Subcutaneous abdominal adipose tissue (tissue), 5 donors: ENCODE measurements at regions not wholly inside any gene's neighbourhood (a gene's known extent, or its start where the extent isn't known, plus 50 kb on each side); places are given as distances from the start of the nearest gene placed in this dataset.
"Not testable (repeated sequence)": the region's sequence is repeated elsewhere in the genome, so short reads cannot be mapped to it uniquely, and the experiment has no call there.

Source experiments
- H3K27ac ChIP-seq: one replicate; pipeline ENCODE4 v1.7.0; 2013; ENCODE audit warnings: low read depth, mild to moderate bottlenecking, inconsistent platforms, low read length, moderate library complexity
- H3K27me3 ChIP-seq, 5 donors: one replicate each; pipeline ENCODE4 v1.7.0; 2013; ENCODE audit warnings: low read length in 5 of 5, inconsistent platforms in 1 of 5; ENCODE audit not compliant: control insufficient read depth in 5 of 5, insufficient read depth in 4 of 5
- H3K36me3 ChIP-seq, 5 donors: one replicate each; pipeline ENCODE4 v1.7.0; 2013; ENCODE audit warnings: low read length in 5 of 5; ENCODE audit not compliant: control insufficient read depth in 5 of 5, insufficient read depth in 5 of 5
- H3K4me1 ChIP-seq, 5 donors: one replicate each; pipeline ENCODE4 v1.7.0; 2013; ENCODE audit warnings: low read length in 5 of 5, mild to moderate bottlenecking in 3 of 5, moderate library complexity in 1 of 5; ENCODE audit not compliant: control insufficient read depth in 5 of 5, insufficient read depth in 5 of 5
- H3K4me3 ChIP-seq, 5 donors: one replicate each; pipeline ENCODE4 v1.7.0; 2013; ENCODE audit warnings: low read length in 5 of 5, low read depth in 1 of 5
- H3K9ac ChIP-seq, 5 donors: one replicate each; pipeline ENCODE4 v1.7.0; 2013; ENCODE audit warnings: low read length in 5 of 5, mild to moderate bottlenecking in 4 of 5, moderate library complexity in 3 of 5
- H3K9me3 ChIP-seq, 5 donors: one replicate each; pipeline ENCODE4 v1.7.0; 2013; ENCODE audit warnings: low read length in 5 of 5; ENCODE audit not compliant: control insufficient read depth in 5 of 5
- donor health status: healthy.
- donor health status: healthy.
- donor health status: healthy.
- donor health status: healthy.
- donor health status: healthy.

DNA sequence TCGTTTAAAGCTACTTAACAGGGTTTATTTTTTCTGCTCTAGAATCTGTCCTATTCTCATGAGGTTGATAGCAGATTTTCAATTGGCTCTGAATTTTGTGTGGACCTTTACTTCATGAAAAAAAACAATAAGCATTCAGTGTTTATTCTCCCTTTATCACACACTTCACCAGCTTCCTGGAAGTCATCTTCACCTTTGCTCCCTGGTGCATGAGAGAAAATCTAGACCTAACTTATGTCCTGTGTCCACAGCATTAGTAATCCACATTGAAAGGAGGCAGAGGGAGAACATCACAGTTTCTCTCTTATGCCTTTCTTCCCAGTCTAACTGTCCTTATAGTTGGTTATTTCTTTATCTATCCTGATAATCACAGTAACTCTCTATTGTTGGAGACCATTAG, 316.1 kb downstream of the PTH2R start:
- H3K4me3 ChIP-seq = no peak overlapping the region
- no peak overlapping the region for H3K9ac ChIP-seq
- no peak overlapping the region for H3K27ac ChIP-seq
- peaks cover 0 to 3% (median 0%) of the 10 kb centered on the region in 5 donors for H3K9me3 ChIP-seq
- no peaks in the 10 kb centered on the region for H3K27me3 ChIP-seq
- no peaks in the 10 kb centered on the region for H3K4me1 ChIP-seq
- no peaks in the 10 kb centered on the region for H3K36me3 ChIP-seq

DNA sequence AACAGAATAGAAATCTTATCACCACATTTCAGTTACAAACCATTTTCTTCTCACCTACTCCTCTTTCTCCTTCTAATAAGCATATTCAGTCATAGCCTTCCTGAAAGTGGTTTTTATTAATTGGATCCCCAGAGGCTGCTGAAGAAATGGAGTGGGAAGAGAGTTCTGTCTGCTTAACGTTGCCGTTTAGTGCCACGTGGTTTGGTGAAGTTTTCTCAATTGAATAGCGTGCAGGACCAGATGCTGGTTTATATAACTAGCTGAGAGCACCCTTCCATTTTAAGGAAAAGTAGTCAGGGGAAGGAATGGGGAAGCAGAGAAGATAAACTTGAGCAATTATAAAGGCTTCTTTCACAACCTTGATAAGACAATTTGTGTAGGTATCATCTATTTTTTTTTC, 318.7 kb downstream of the PTH2R start:
- Histone ChIP-seq H3K27ac (no peak overlapping the region), H3K9ac (no peak overlapping the region), H3K9me3 (peaks cover 0 to 3% (median 0%) of the 10 kb centered on the region in 5 donors), H3K4me1 (no peaks in the 10 kb centered on the region), H3K36me3 (no peaks in the 10 kb centered on the region), H3K4me3 (no peak overlapping the region), H3K27me3 (no peaks in the 10 kb centered on the region)

GRCh38 chr2:208726242-208726641, 319.6 kb downstream of the PTH2R start:
- Histone ChIP-seq H3K4me3 (no peak overlapping the region), H3K4me1 (no peaks in the 10 kb centered on the region), H3K9me3 (peaks cover 0 to 3% (median 1%) of the 10 kb centered on the region in 5 donors), H3K36me3 (no peaks in the 10 kb centered on the region), H3K9ac (no peak overlapping the region), H3K27me3 (no peaks in the 10 kb centered on the region), H3K27ac (no peak overlapping the region)

DNA sequence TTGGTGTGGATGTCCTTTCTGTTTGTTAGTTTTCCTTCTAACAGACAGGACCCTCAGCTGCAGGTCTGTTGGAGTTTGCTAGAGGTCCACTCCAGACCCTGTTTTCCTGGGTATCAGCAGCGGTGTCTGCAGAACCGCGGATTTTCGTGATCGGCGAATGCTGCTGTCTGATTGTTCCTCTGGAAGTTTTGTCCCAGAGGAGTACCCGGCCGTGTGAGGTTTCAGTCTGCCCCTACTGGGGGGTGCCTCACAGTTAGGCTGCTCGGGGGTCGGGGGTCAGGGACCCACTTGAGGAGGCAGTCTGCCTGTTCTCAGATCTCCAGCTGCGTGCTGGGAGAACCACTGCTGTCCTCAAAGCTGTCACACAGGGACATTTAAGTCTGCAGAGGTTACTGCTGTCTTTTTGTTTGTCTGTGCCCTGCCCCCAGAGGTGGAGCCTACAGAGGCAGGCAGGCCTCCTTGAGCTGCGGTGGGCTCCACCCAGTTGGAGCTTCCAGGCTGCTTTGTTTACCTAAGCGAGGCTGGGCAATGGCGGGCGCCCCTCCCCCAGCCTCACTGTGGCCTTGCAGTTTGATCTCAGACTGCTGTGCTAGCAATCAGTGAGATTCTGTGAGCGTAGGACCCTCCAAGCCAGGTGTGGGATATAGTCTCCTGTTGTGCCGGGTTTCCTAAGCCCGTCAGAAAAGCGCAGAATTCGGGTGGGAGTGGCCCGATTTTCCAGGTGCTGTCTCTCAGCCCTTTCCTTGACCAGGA, 345.2 kb downstream of the PTH2R start:
- not testable (repeated sequence) for H3K36me3 ChIP-seq, H3K4me3 ChIP-seq, H3K9me3 ChIP-seq, H3K4me1 ChIP-seq, H3K27ac ChIP-seq, H3K9ac ChIP-seq, H3K27me3 ChIP-seq

DNA sequence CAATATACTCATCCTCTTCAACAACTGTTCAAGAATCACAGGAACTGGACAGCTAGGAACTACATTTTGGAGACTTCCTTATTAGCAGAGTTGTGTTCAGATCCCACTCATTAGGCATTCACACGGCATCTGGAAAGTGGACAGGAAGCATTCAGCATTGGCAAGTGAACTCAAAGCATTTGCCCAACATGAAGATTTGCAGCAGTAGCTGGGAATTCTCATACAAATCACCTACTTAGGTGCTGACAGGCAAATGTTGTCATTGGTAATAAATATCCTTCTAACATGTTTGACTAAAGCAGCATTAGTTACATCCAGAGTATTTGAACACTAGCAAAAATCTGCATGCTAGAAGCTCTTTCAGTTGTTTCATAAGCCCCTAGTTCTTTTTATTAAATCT, 350.8 kb downstream of the PTH2R start:
- Histone ChIP-seq H3K4me3 (no peak overlapping the region), H3K9ac (no peak overlapping the region), H3K9me3 (peaks cover 0 to 9% (median 4%) of the 10 kb centered on the region in 5 donors), H3K36me3 (no peaks in the 10 kb centered on the region), H3K27me3 (no peaks in the 10 kb centered on the region), H3K27ac (no peak overlapping the region), H3K4me1 (no peaks in the 10 kb centered on the region)

GRCh38 chr2:208773074-208773473, 366.5 kb downstream of the PTH2R start:
- not testable (repeated sequence) for H3K36me3 ChIP-seq, H3K4me1 ChIP-seq, H3K4me3 ChIP-seq, H3K9me3 ChIP-seq, H3K9ac ChIP-seq, H3K27me3 ChIP-seq, H3K27ac ChIP-seq

GRCh38 chr2:208781166-208781565, 374.6 kb downstream of the PTH2R start:
- no peak overlapping the region for H3K27ac ChIP-seq
- no peak overlapping the region for H3K9ac ChIP-seq
- peaks cover 0 to 3% (median 0%) of the 10 kb centered on the region in 5 donors for H3K9me3 ChIP-seq
- H3K4me1 ChIP-seq = peaks cover 0 to 11% (median 0%) of the 10 kb centered on the region in 5 donors
- no peaks in the 10 kb centered on the region for H3K36me3 ChIP-seq
- no peak overlapping the region for H3K4me3 ChIP-seq
- no peaks in the 10 kb centered on the region for H3K27me3 ChIP-seq

- Histone ChIP-seq H3K9ac (no peak overlapping the region), H3K36me3 (no peaks in the 10 kb centered on the region), H3K27me3 (no peaks in the 10 kb centered on the region)
These were observed 375.5 kb downstream of the PTH2R start for GRCh38 chr2:208782097-208782496.

GRCh38 chr2:208783184-208783583, 376.6 kb downstream of the PTH2R start:
- peaks cover 0 to 3% (median 0%) of the 10 kb centered on the region in 5 donors for H3K9me3 ChIP-seq
- H3K27ac ChIP-seq = no peak overlapping the region
- H3K36me3 ChIP-seq = no peaks in the 10 kb centered on the region
- H3K27me3 ChIP-seq = no peaks in the 10 kb centered on the region
- no peak overlapping the region for H3K9ac ChIP-seq
- H3K4me1 ChIP-seq = peaks cover 0 to 11% (median 0%) of the 10 kb centered on the region in 5 donors
- H3K4me3 ChIP-seq = no peak overlapping the region

More at GRCh38 chr2:208782097-208782496, 375.5 kb downstream of the PTH2R start:
- peaks cover 0 to 3% (median 0%) of the 10 kb centered on the region in 5 donors for H3K9me3 ChIP-seq
- no peak overlapping the region for H3K27ac ChIP-seq
- H3K4me1 ChIP-seq = peaks cover 0 to 11% (median 0%) of the 10 kb centered on the region in 5 donors
- H3K4me3 ChIP-seq = no peak overlapping the region

GRCh38 chr2:208784774-208785173, 378.2 kb downstream of the PTH2R start:
- not testable (repeated sequence) for H3K36me3 ChIP-seq, H3K4me3 ChIP-seq, H3K27ac ChIP-seq, H3K27me3 ChIP-seq, H3K9ac ChIP-seq, H3K9me3 ChIP-seq
- H3K4me1 ChIP-seq = peaks cover 0 to 11% (median 0%) of the 10 kb centered on the region in 5 donors
